ENCODE measurements at regions not wholly inside any gene's neighbourhood (a gene's known extent, or its start where the extent isn't known, plus 50 kb on each side); places are given as distances from the start of the nearest gene placed in this dataset.
"Not testable (repeated sequence)": the region's sequence is repeated elsewhere in the genome, so short reads cannot be mapped to it uniquely, and the experiment has no call there.

DNA sequence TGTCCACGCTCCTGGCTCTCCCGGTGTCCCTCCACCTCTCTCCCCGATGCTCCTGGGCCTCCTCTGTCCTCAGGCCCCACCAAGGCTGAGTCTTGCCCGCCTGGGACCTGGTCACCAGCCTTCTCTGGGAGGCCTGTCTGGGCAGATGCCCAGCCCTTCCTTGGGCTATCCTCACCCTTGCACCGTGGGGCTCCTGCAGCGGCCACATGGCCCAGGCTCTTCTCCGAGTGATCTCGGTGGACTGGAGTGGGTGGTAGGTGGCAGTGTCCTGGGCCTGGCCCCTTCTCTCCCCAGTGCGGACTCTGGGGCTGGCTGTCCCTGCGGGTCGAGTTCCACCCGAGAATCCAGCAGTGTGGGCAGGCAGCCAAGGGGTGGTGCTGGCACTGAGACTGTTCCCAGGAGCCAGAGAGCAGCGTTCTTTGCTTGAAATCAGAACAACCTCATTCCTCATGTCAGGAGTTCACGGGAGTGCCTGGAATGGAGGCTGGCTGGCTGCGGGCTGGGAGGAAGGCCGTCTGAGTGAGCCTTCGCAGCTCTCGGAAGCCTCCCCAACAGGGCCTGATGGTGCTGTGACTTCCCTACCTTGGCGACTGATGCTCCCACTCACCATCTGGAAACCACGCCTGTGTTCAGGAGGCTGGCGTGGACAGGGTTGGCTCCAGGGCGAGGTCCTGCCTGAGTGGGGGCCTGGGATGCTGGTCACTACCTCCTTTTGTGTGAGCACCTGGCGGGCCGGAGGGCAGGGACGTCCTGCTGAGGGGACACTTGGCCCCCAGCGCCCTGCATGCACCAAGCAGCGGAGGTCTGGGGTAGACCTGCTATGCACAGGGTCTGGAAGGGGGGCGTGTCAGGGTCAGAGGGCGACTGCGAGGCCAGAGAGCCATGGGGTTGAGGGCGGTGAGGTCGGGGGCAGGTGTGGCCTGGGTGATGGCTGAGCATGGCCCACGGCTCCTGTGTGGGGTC lies 113.9 kb downstream of the TMEM121 start:
- TF ChIP-seq CTCF (IDR thresholded peaks at IDR 0.05; ENCODE audit: insufficient read depth, low read length); SPI1 (IDR thresholded peaks at IDR 0.05; ENCODE audit: borderline replicate concordance, low read depth); REST (IDR thresholded peaks at IDR 0.05; ENCODE audit: insufficient replicate concordance, low read depth); POLR2AphosphoS5 (IDR thresholded peaks at IDR 0.05; ENCODE audit: low read depth); GABPA (IDR thresholded peaks at IDR 0.05; ENCODE audit: low read depth): not testable (repeated sequence)
